ENCODE measurements at regions not wholly inside any gene's neighbourhood (a gene's known extent, or its start where the extent isn't known, plus 50 kb on each side); places are given as distances from the start of the nearest gene placed in this dataset.
"Not testable (repeated sequence)": the region's sequence is repeated elsewhere in the genome, so short reads cannot be mapped to it uniquely, and the experiment has no call there.

GRCh38 chr2:175414882-175415487 is 233.5 kb upstream of the ATP5MC3 start:
- 35 to 50% methylated on average over 2 to 3 of the region's 3 CpGs for WGBS, 2 experiments (ENCODE audit: insufficient coverage in 1 of 2, insufficient read length in 1 of 2)
- no peak overlapping the region for H3K4me3 ChIP-seq (ENCODE audit: low read length)
- Mint-ChIP-seq H3K36me3 (ENCODE audit: low read depth) (no peaks in the 10 kb centered on the region), H3K27me3 (ENCODE audit: insufficient read depth) (peaks cover 2% of the 10 kb centered on the region), H3K4me1 (peaks cover 16% of the 10 kb centered on the region), H3K27ac (no peak overlapping the region), H3K9me3 (no peaks in the 10 kb centered on the region), H3K4me3 (no peak overlapping the region)
- H3K4me1 ChIP-seq (ENCODE audit: control insufficient read depth, insufficient read depth, low read length) = peaks cover 7% of the 10 kb centered on the region
- peak; percentile 84 for TF ChIP-seq CTCF (conservative IDR thresholded peaks at IDR 0.05)
- H3K9ac ChIP-seq (ENCODE audit: extremely low read depth, low read length, poor library complexity, severe bottlenecking) = no peak overlapping the region
- H3K36me3 ChIP-seq (ENCODE audit: control insufficient read depth, insufficient read depth, low read length) = no peaks in the 10 kb centered on the region
- no peaks in the 10 kb centered on the region for H3K27me3 ChIP-seq (ENCODE audit: control insufficient read depth, insufficient read depth, low read length, poor library complexity, severe bottlenecking)
- DNase-seq = peak; percentile 90
- no peaks in the 10 kb centered on the region for H3K9me3 ChIP-seq (ENCODE audit: control insufficient read depth, low read length)
- no peak overlapping the region for H3K27ac ChIP-seq (ENCODE audit: low read depth, low read length)

GRCh38 chr2:175414191-175414881 is 232.8 kb upstream of the ATP5MC3 start:
- Histone ChIP-seq H3K9ac (ENCODE audit: extremely low read depth, low read length, poor library complexity, severe bottlenecking) (no peak overlapping the region), H3K4me3 (ENCODE audit: low read length) (no peak overlapping the region), H3K27me3 (ENCODE audit: control insufficient read depth, insufficient read depth, low read length, poor library complexity, severe bottlenecking) (no peaks in the 10 kb centered on the region), H3K9me3 (ENCODE audit: control insufficient read depth, low read length) (no peaks in the 10 kb centered on the region), H3K36me3 (ENCODE audit: control insufficient read depth, insufficient read depth, low read length) (no peaks in the 10 kb centered on the region), H3K27ac (ENCODE audit: low read depth, low read length) (no peak overlapping the region), H3K4me1 (ENCODE audit: control insufficient read depth, insufficient read depth, low read length) (peaks cover 7% of the 10 kb centered on the region)
- H3K36me3 Mint-ChIP-seq (ENCODE audit: low read depth) = no peaks in the 10 kb centered on the region
- peaks cover 16% of the 10 kb centered on the region for H3K4me1 Mint-ChIP-seq
- DNase-seq = no peak
- H3K27ac Mint-ChIP-seq = no peak overlapping the region
- 86 to 100% methylated on average over 1 to 3 of the region's 5 CpGs for WGBS, 2 experiments (ENCODE audit: insufficient coverage in 1 of 2, insufficient read length in 1 of 2)
- H3K9me3 Mint-ChIP-seq = no peaks in the 10 kb centered on the region
- H3K4me3 Mint-ChIP-seq = no peak overlapping the region
- TF ChIP-seq CTCF (conservative IDR thresholded peaks at IDR 0.05) = no peak
- H3K27me3 Mint-ChIP-seq (ENCODE audit: insufficient read depth) = peaks cover 2% of the 10 kb centered on the region

GRCh38 chr2:175410941-175411340 is 229.4 kb upstream of the ATP5MC3 start:
- not testable (repeated sequence) for H3K27ac Mint-ChIP-seq; H3K4me1 ChIP-seq (ENCODE audit: control insufficient read depth, insufficient read depth, low read length); H3K9ac ChIP-seq (ENCODE audit: extremely low read depth, low read length, poor library complexity, severe bottlenecking); H3K9me3 ChIP-seq (ENCODE audit: control insufficient read depth, low read length); H3K4me1 Mint-ChIP-seq; H3K4me3 ChIP-seq (ENCODE audit: low read length); H3K36me3 ChIP-seq (ENCODE audit: control insufficient read depth, insufficient read depth, low read length); H3K27me3 ChIP-seq (ENCODE audit: control insufficient read depth, insufficient read depth, low read length, poor library complexity, severe bottlenecking); H3K9me3 Mint-ChIP-seq; H3K27me3 Mint-ChIP-seq (ENCODE audit: insufficient read depth); DNase-seq; H3K27ac ChIP-seq (ENCODE audit: low read depth, low read length); H3K36me3 Mint-ChIP-seq (ENCODE audit: low read depth); H3K4me3 Mint-ChIP-seq
- whole genome bisulfite sequencing, 2 experiments (ENCODE audit: insufficient coverage in 1 of 2, insufficient read length in 1 of 2) = no CpG with 5 or more reads among the region's 1 CpG

All from endodermal cell (in vitro differentiated cells).